Loucy (cell line): ENCODE measurements at regions not wholly inside any gene's neighbourhood (a gene's known extent, or its start where the extent isn't known, plus 50 kb on each side); places are given as distances from the start of the nearest gene placed in this dataset.

Source experiments
- H2AFZ ChIP-seq: fragments of 200-600 bp; sonication (generic); 2 replicates; pipeline ENCODE4 v1.6.0; 2016; ENCODE audit warnings: antibody characterized with exemption, mild to moderate bottlenecking, low read length, moderate library complexity
- H3F3A ChIP-seq: fragments of 200-600 bp; 2 replicates; pipeline ENCODE4 v1.6.0; 2016; ENCODE audit warnings: antibody characterized with exemption, low read depth, mild to moderate bottlenecking
- H3K27me3 ChIP-seq: fragments of 200-600 bp; sonication (generic); 2 replicates; pipeline ENCODE4 v1.6.1; 2014; ENCODE audit warnings: low read length, mild to moderate bottlenecking; ENCODE audit not compliant: insufficient read depth, poor library complexity, severe bottlenecking
- H3K36me3 ChIP-seq: fragments of 200-600 bp; sonication (generic); 2 replicates; pipeline ENCODE4 v1.6.1; 2016; ENCODE audit warnings: low read length; ENCODE audit not compliant: insufficient read depth
- H3K4me1 ChIP-seq: fragments of 200-600 bp; sonication (generic); 2 replicates; pipeline ENCODE4 v1.5.1; 2014; ENCODE audit warnings: low read length, mild to moderate bottlenecking; ENCODE audit not compliant: insufficient read depth, poor library complexity, severe bottlenecking
- H3K4me2 ChIP-seq: fragments of 200-600 bp; sonication (generic); 2 replicates; pipeline ENCODE4 v1.6.0; 2014; ENCODE audit warnings: antibody characterized with exemption, low read length, low read depth, mild to moderate bottlenecking; ENCODE audit not compliant: poor library complexity, severe bottlenecking
- H3K4me3 ChIP-seq: fragments of 200-600 bp; sonication (generic); 2 replicates; pipeline ENCODE4 v1.5.1; 2014; ENCODE audit warnings: low read length, mild to moderate bottlenecking, mixed read lengths; ENCODE audit not compliant: poor library complexity, severe bottlenecking
- H3K79me2 ChIP-seq: fragments of 200-600 bp; sonication (generic); 2 replicates; pipeline ENCODE4 v1.6.1; 2014; ENCODE audit warnings: low read length; ENCODE audit not compliant: insufficient read depth
- H3K9ac ChIP-seq: fragments of 200-600 bp; sonication (generic); 2 replicates; pipeline ENCODE4 v1.6.0; 2014; ENCODE audit warnings: mild to moderate bottlenecking, low read depth, low read length, moderate library complexity; ENCODE audit not compliant: poor library complexity, severe bottlenecking
- H3K9me2 ChIP-seq: fragments of 200-600 bp; sonication (generic); replicated peaks from 2 replicates; pipeline ENCODE4 v1.6.1; 2016; ENCODE audit warnings: low read depth, low read length, mixed read lengths
- H3K9me3 ChIP-seq: fragments of 200-600 bp; sonication (generic); 2 replicates; pipeline ENCODE4 v1.6.1; 2014; ENCODE audit warnings: mild to moderate bottlenecking, antibody characterized with exemption, low read length, low read depth; ENCODE audit not compliant: insufficient read depth
- H4K20me1 ChIP-seq: fragments of 200-600 bp; sonication (generic); 2 replicates; pipeline ENCODE4 v1.6.0; 2014; ENCODE audit warnings: antibody characterized with exemption, low read length, mild to moderate bottlenecking; ENCODE audit not compliant: insufficient read depth, poor library complexity, severe bottlenecking
- CTCF ChIP-seq: fragments of 200-600 bp; sonication (generic); conservative IDR thresholded peaks from 2 replicates; pipeline ENCODE4 v1.5.1; 2014; ENCODE audit warnings: mild to moderate bottlenecking, antibody characterized with exemption, low read length
- EZH2phosphoT487 ChIP-seq: fragments of 200-600 bp; IDR thresholded peaks from 2 replicates; pipeline ENCODE4 v1.6.1; 2018; ENCODE audit warnings: antibody characterized with exemption, mild to moderate bottlenecking, moderate library complexity, borderline replicate concordance

DNA sequence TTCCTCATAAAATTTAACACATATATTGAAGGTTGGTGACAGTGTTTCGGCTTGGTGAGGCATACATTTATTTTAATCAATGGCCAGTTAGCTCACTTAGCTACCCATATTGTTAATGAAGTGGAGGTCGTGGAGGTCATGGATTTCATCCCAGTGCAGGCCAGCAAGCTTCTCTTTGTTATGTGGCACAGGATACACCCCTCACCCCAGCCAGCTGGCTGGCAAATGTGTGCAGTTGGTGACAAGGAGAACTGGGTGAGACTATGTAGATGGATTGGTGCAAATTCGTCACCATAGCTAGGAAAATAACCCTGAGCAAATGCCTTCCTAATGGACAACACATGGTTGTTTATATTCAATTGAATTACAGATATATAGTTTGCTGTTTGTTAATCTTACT is 50.5 kb upstream of the FOXP2 start:
- Histone ChIP-seq H3K79me2 (no peaks in the 10 kb centered on the region), H3F3A (no peaks in the 10 kb centered on the region), H3K9me2 (no peaks in the 10 kb centered on the region), H3K36me3 (no peaks in the 10 kb centered on the region), H3K9me3 (no peaks in the 10 kb centered on the region), H3K4me2 (no peak overlapping the region), H3K27me3 (no peaks in the 10 kb centered on the region), H2AFZ (no peak overlapping the region), H3K4me3 (no peak overlapping the region), H3K9ac (no peak overlapping the region), H4K20me1 (no peaks in the 10 kb centered on the region), H3K4me1 (no peaks in the 10 kb centered on the region)
- TF ChIP-seq EZH2phosphoT487 (no peak), CTCF (no peak)

DNA sequence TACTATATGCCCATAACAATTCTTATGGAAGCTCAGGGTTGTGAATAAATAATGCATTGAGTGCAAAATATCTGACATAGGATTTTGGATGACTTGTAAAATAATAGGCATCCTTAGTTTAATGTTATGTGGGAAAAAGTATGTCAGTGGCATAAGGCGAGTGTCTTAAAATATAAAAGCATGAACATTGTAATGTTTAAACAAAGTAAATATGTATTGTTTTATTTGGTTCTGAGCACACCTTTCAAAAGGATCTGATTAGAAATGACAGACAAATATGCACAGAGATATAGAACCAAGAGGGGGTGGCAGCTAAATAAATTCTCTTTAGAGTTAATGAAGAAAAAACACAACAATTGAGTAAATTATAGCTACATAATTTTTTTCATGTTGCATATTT is 51.3 kb upstream of the FOXP2 start:
- Histone ChIP-seq H3K9me2 (no peaks in the 10 kb centered on the region), H3K36me3 (no peaks in the 10 kb centered on the region), H3K4me2 (no peak overlapping the region), H2AFZ (no peak overlapping the region), H3K4me3 (no peak overlapping the region), H4K20me1 (no peaks in the 10 kb centered on the region), H3K79me2 (no peaks in the 10 kb centered on the region), H3K27me3 (no peaks in the 10 kb centered on the region), H3K9ac (no peak overlapping the region), H3K9me3 (no peaks in the 10 kb centered on the region), H3K4me1 (no peaks in the 10 kb centered on the region), H3F3A (no peaks in the 10 kb centered on the region)
- TF ChIP-seq EZH2phosphoT487 (no peak), CTCF (no peak)

DNA sequence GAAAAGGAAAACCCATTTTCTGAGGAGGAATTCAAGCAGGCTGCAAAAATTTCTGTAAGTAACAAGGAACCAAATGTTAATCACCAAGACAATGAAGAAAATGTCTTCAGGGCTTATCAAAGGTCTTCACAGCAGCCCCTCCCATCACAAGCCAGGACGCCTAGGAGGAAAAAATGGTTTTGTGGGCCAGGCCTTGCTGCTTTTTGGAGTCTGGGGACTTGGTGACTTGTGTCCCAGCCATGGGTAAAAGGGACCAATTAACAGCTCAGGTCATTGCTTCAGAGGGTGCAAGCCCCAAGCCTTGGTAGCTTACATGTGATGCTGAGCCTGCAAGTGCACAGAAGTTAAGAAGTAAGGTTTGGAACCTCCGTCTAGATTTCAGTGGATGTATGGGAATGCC is 55.7 kb upstream of the FOXP2 start:
- TF ChIP-seq CTCF (no peak), EZH2phosphoT487 (no peak)

More for the DNA sequence above, 55.7 kb upstream of the FOXP2 start:
- Histone ChIP-seq H3K9me3 (no peaks in the 10 kb centered on the region), H3K36me3 (no peaks in the 10 kb centered on the region), H3K79me2 (no peaks in the 10 kb centered on the region), H3K4me3 (no peak overlapping the region), H3K27me3 (no peaks in the 10 kb centered on the region), H3F3A (no peaks in the 10 kb centered on the region), H3K4me2 (no peak overlapping the region), H3K9ac (no peak overlapping the region), H4K20me1 (no peaks in the 10 kb centered on the region), H3K4me1 (no peaks in the 10 kb centered on the region), H2AFZ (no peak overlapping the region), H3K9me2 (no peaks in the 10 kb centered on the region)
